IPS-15b (cell line): ENCODE measurements at regions not wholly inside any gene's neighbourhood (a gene's known extent, or its start where the extent isn't known, plus 50 kb on each side); places are given as distances from the start of the nearest gene placed in this dataset.
"Not testable (repeated sequence)": the region's sequence is repeated elsewhere in the genome, so short reads cannot be mapped to it uniquely, and the experiment has no call there.

Experiments
- H3K27me3 ChIP-seq: one replicate; pipeline ENCODE4 v1.6.1; 2013; ENCODE audit warnings: low read length; ENCODE audit not compliant: control insufficient read depth, insufficient read depth
- H3K36me3 ChIP-seq: one replicate; pipeline ENCODE4 v1.6.1; 2013; ENCODE audit warnings: low read length; ENCODE audit not compliant: control insufficient read depth, insufficient read depth
- H3K4me1 ChIP-seq: one replicate; pipeline ENCODE4 v1.6.1; 2013; ENCODE audit warnings: mild to moderate bottlenecking, low read length; ENCODE audit not compliant: control insufficient read depth, insufficient read depth
- H3K4me3 ChIP-seq: one replicate; pipeline ENCODE4 v1.5.1; 2013; ENCODE audit warnings: low read depth, low read length
- H3K9ac ChIP-seq: one replicate; pipeline ENCODE4 v1.6.1; 2013; ENCODE audit warnings: low read depth, mild to moderate bottlenecking, low read length
- H3K9me3 ChIP-seq: one replicate; pipeline ENCODE4 v1.6.1; 2013; ENCODE audit warnings: mild to moderate bottlenecking, low read length; ENCODE audit not compliant: control insufficient read depth, insufficient read depth

DNA sequence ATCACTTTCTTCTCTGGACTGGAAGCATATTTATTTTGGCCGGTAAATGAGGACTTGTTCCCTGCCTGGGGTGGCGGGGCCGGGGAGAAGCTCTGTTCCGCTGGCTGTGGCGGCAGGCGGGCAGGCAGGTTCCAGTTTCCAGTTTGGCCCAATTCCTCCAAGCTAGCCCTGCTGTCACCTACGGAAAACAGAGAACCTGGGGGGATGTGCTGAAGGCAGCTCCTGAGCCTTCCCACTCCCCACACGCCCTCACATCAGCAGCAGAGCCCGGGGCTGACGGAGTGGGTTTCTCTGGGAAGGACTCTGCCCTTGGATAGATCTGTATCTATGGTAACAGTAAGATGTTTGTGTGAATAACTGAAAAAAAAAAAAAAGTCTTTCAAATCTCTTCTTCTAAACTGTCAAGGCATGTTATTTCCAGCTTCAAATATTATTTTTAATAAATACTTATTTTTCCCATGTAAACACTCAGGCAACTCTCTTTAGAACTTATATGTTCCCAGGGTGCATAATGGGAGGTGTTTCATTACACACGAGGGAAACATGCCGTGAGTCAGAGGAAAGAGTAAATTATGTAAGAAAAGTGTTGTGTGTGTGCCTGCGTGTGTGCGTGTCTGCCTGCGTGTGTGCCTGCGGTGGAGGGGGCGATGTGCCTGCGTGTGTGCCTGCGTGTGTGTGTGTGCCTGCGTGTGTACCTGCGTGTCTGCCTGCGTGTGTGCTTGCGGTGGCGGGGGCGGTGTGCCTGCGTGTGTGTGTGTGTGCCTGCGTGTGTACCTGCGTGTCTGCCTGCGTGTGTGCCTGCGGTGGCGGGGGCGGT lies 116.1 kb upstream of the ZNF516 start:
- H3K36me3 ChIP-seq, result no peaks in the 10 kb centered on the region
- H3K9ac ChIP-seq, result no peak overlapping the region
- no peaks in the 10 kb centered on the region for H3K27me3 ChIP-seq
- peaks cover 1% of the 10 kb centered on the region for H3K4me1 ChIP-seq
- H3K9me3 ChIP-seq, result no peaks in the 10 kb centered on the region
- H3K4me3 ChIP-seq, result no peak overlapping the region

DNA sequence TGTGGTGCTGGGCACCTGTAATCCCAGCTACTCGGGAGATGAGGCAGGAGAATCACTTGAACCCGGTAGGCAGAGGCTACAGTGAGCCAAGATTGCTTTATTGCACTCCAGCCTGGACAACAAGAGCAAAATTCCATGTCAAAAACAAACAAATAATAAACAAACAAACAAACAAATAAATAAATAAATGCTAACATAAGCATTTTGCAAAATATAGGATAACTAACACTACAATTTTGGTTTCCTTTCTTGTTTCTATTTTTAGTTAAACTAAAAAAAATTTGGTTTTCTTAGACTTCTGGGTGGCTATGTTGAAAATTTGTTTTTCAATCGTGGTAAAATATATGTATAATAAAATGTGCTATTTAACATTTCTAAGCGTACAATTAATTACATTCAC lies 115.0 kb upstream of the ZNF516 start:
- Histone ChIP-seq H3K9me3 (no peaks in the 10 kb centered on the region), H3K9ac (no peak overlapping the region), H3K27me3 (no peaks in the 10 kb centered on the region), H3K4me1 (no peaks in the 10 kb centered on the region), H3K36me3 (no peaks in the 10 kb centered on the region), H3K4me3 (no peak overlapping the region)

DNA sequence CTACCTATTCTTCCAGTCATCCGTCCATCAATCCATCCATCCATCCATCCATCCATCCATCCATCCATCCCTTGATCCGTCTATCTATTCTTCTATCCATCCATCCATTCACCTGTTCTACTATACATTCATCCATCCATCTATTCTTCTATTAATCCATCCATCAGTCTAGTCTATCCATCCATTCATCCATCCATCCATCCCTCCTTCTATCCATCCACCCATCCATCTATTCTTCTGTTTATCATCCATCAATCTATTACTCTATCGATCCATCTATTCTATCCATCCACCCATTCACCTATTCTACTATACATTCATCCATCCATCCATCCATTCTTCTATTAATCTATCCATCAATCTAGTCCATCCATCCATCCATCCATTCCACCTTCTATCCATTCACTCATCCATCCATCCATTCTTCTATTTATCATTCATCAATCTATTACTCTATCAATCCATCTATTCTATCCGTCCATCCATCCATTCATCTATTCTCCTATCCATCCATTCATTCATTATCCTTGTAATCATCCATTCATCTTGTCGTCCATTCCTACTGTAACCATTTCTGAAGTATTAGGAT lies 110.4 kb upstream of the ZNF516 start:
- H3K36me3 ChIP-seq, result no peaks in the 10 kb centered on the region
- no peak overlapping the region for H3K4me3 ChIP-seq
- H3K27me3 ChIP-seq, result no peaks in the 10 kb centered on the region
- H3K4me1 ChIP-seq, result no peaks in the 10 kb centered on the region
- no peaks in the 10 kb centered on the region for H3K9me3 ChIP-seq
- no peak overlapping the region for H3K9ac ChIP-seq

DNA sequence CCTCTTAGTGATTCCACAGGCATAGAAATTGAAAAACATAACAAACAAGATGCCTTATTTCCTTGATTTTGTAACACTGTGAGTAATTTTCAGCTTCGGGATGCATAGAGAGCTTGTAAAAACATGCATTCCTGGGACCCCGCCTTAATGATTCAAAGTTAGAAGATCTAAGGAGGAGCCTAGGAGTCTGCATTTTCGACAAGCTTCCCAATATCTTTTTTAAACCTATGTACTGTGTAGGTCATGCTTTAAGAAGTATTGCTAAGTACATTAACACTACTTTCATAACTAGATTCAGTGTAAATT lies 109.8 kb upstream of the ZNF516 start:
- H3K36me3 ChIP-seq, result no peaks in the 10 kb centered on the region
- H3K27me3 ChIP-seq, result no peaks in the 10 kb centered on the region
- H3K4me3 ChIP-seq, result no peak overlapping the region
- H3K9ac ChIP-seq, result no peak overlapping the region
- H3K4me1 ChIP-seq, result no peaks in the 10 kb centered on the region
- H3K9me3 ChIP-seq, result no peaks in the 10 kb centered on the region

DNA sequence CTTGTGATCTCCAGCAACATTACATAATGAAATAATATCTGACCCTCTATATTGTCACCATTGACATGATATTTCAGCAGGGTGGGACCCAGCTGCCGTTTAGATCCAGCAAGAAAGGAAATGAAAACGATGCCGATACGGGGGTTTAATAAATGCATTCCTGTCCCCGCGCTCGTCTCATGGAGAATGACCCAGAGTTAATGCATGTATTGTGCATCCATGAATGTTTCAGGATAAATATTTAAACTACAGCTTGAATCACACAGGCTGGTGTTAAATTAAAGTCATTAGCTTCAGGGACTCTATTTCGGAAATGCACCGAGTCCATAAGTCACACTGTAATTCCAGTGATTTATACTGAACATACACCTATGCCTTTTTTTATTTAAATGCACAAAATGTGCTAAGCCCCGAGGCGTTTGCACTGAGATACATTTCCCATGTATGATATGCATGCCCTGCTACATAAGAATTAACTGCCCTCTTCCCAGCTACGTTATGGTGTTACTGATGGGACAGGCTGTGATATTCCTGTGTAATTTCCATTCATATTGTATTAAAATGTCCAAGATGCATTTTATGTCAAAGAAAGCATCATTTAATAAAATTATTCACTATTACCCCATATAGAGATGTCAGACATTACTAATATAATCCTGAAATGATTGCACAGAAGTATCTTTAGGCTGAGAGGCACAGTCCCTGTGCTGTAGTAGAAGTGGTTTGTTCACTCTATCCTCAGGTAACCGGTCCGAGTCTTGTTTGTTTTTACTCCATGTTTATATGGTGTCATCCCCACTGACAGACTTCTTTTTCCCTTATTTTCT lies 109.3 kb upstream of the ZNF516 start:
- Histone ChIP-seq H3K9me3 (no peaks in the 10 kb centered on the region), H3K36me3 (no peaks in the 10 kb centered on the region), H3K27me3 (no peaks in the 10 kb centered on the region), H3K9ac (no peak overlapping the region), H3K4me1 (no peaks in the 10 kb centered on the region), H3K4me3 (no peak overlapping the region)

DNA sequence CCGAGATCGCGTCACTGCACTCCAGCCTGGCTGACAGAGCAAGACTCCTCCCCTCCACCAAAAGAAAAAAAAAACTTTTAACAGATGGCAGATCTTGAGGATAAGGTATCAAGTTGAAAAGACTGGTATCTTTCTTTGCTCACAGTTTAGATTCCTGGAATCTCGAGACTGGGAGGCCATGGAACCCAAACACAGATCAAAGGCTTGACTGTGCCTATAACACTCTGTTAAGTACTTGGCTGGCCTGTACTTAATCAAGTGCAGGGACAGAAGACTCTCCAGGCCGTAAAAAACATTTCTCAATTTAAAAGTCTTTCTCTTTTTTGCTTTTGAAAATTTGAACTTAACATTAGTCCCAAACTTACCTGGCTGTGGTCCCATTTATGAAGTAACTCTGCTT lies 107.1 kb upstream of the ZNF516 start:
- H3K27me3 ChIP-seq, result no peaks in the 10 kb centered on the region
- no peak overlapping the region for H3K9ac ChIP-seq

DNA sequence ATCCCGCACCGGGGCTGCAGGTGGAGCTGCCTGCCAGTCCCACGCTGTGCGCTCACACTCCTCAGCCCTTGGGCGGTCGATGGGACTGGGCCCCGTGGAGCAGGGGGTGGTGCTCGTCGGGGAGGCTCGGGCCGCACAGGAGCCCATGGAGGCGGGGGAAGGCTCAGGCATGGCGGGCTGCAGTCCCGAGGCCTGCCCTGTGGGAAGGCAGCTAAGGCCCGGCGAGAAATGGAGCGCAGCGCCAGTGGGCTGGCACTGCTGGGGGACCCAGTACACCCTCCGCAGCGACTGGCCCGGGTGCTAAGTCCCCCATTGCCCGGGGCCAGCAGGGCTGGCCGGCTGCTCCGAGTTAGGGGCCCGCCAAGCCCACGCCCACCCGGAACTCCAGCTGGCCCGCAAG lies 105.0 kb upstream of the ZNF516 start:
- H3K4me1 ChIP-seq, H3K9ac ChIP-seq, H3K36me3 ChIP-seq, H3K27me3 ChIP-seq, H3K9me3 ChIP-seq, H3K4me3 ChIP-seq: not testable (repeated sequence)

More for the DNA sequence above, 107.1 kb upstream of the ZNF516 start:
- Histone ChIP-seq H3K9me3 (no peaks in the 10 kb centered on the region), H3K4me3 (no peak overlapping the region), H3K36me3 (no peaks in the 10 kb centered on the region), H3K4me1 (no peaks in the 10 kb centered on the region)

DNA sequence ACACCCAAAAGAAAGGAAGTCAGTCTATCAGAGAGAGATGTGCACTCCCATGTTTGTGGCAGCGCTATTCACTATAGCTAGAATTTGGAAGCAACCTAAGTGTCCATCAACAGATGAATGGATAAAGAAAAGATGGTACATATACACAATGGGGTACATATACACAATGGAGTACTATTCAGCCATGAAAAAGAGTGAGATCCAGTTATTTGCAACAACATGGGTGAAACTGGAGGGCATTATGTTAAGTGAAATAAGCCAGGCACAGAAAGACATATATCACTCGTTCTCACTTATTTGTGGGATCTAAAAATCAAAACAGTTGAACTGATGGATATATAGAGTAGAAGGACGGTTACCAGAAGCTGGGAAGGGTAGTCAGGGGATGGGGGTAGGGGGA lies 99.9 kb upstream of the ZNF516 start:
- H3K4me3 ChIP-seq, result no peak overlapping the region
- no peaks in the 10 kb centered on the region for H3K9me3 ChIP-seq
- H3K36me3 ChIP-seq, result no peaks in the 10 kb centered on the region
- H3K9ac ChIP-seq, result no peak overlapping the region
- no peaks in the 10 kb centered on the region for H3K27me3 ChIP-seq
- H3K4me1 ChIP-seq, result no peaks in the 10 kb centered on the region

DNA sequence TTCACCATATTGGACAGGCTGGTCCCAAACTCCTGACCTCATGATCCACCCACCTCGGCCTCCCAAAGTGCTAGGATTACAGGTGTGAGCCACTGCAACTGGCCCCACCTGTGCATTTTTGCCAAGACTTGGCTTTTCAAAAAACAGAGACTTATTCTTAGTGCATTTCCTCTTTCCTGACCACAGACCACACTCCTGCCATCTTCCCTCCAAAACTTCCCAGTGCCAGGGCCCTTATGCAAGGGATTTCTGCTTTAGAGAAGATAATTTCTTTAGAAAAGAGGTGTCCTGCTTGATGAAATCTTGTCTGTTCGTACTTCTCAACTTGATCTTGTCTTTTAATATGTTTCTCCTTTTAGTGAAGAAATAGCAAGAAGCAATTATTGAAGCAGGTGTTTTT lies 98.8 kb upstream of the ZNF516 start:
- H3K27me3 ChIP-seq, result no peaks in the 10 kb centered on the region
- no peaks in the 10 kb centered on the region for H3K4me1 ChIP-seq
- H3K9ac ChIP-seq, result no peak overlapping the region
- no peaks in the 10 kb centered on the region for H3K36me3 ChIP-seq
- H3K9me3 ChIP-seq, result no peaks in the 10 kb centered on the region
- H3K4me3 ChIP-seq, result no peak overlapping the region

DNA sequence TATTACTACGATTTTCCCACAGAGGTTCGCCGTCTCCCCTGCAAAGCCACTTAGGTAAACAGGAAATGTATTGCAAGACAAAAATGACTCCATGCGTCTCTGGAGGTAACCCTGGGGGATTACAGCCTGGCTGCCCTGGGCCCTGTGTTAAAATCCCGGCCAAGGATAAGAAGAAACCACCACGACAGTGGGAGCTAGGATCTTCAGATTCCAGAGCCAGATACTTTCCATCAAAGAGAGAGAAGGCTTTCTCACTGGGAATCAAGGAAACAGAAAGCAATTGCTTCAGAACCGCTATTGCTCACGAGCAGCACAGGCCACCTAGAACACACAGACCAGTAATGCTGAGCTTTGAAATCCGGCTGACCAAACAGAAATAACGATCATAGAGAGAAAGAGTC lies 97.9 kb upstream of the ZNF516 start:
- no peaks in the 10 kb centered on the region for H3K36me3 ChIP-seq
- no peak overlapping the region for H3K4me3 ChIP-seq
- H3K9me3 ChIP-seq, result no peaks in the 10 kb centered on the region
- H3K27me3 ChIP-seq, result no peaks in the 10 kb centered on the region
- H3K9ac ChIP-seq, result no peak overlapping the region
- no peaks in the 10 kb centered on the region for H3K4me1 ChIP-seq

DNA sequence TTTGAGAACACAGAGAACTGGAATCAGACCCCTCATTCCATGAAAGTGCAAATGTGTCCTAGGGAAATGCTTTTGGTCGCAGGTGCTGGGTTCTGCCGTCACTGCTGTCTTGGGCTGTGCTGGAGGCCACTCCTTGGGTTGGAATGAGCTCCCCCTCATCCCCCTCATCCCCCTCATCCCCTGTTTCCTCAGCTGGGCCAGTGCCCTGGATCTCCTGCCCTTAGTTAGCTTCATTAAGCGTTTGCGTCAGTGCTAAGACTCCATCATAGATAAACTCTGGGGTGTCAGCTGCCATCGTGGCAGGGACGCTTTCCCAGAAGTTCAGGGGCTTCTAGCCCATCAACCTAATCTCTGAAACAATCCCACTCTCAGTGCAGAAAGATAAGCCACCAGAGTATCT lies 97.1 kb upstream of the ZNF516 start:
- no peaks in the 10 kb centered on the region for H3K4me1 ChIP-seq
- H3K9ac ChIP-seq, result no peak overlapping the region
- H3K9me3 ChIP-seq, result no peaks in the 10 kb centered on the region
- no peaks in the 10 kb centered on the region for H3K36me3 ChIP-seq
- no peak overlapping the region for H3K4me3 ChIP-seq
- H3K27me3 ChIP-seq, result no peaks in the 10 kb centered on the region

DNA sequence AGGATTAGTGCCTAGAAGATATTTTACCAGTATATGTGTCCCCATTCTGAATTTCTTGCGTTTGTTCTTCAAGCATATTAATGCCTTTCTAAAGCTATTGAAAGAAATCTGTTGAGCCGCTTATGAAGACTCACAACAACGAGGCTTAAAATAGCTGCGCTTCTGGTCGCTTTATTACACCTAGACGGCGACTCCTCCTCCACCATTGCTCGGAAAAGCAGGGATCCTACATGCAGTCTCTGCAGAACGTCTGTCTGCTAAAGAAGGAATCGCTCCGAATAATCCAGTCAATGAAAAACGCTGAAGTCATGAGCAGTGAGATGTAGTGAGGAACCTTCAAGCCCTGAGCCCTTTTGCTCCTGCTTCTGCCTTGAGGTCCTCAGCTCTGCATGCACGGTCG lies 94.8 kb upstream of the ZNF516 start:
- Histone ChIP-seq H3K4me3 (no peak overlapping the region), H3K4me1 (no peaks in the 10 kb centered on the region), H3K9me3 (no peaks in the 10 kb centered on the region), H3K27me3 (no peaks in the 10 kb centered on the region), H3K36me3 (no peaks in the 10 kb centered on the region), H3K9ac (no peak overlapping the region)
